Urinary bladder (tissue), 3 donors: ENCODE measurements at regions not wholly inside any gene's neighbourhood (a gene's known extent, or its start where the extent isn't known, plus 50 kb on each side); places are given as distances from the start of the nearest gene placed in this dataset.

ENCODE experiments used
- DNase-seq: peaks from one replicate; pipeline ENCODE4 v3.0.0-alpha.2; 2015; ENCODE audit errors: extremely low spot score
- H3K27ac ChIP-seq: one replicate; pipeline ENCODE4 v1.5.1; 2013; ENCODE audit warnings: low read depth, mild to moderate bottlenecking, moderate library complexity
- H3K36me3 ChIP-seq: one replicate; pipeline ENCODE4 v1.6.1; 2013; ENCODE audit warnings: mild to moderate bottlenecking, moderate library complexity; ENCODE audit not compliant: insufficient read depth
- H3K4me1 ChIP-seq: one replicate; pipeline ENCODE4 v1.6.1; 2013; ENCODE audit warnings: mild to moderate bottlenecking, moderate library complexity; ENCODE audit not compliant: insufficient read depth
- H3K4me3 ChIP-seq: one replicate; pipeline ENCODE4 v1.5.1; 2013; ENCODE audit warnings: low read depth, low read length
- WGBS: extraction: QIAGEN DNeasy Blood & Tissue Kit; methylation state at CpG from one replicate; pipeline ENCODE4 v1.1.7; 2013; 5-methylcytosine and 5-hydroxymethylcytosine counted together
- donor health status: healthy with polysubstance abuse.
- donor health status: healthy.

DNA sequence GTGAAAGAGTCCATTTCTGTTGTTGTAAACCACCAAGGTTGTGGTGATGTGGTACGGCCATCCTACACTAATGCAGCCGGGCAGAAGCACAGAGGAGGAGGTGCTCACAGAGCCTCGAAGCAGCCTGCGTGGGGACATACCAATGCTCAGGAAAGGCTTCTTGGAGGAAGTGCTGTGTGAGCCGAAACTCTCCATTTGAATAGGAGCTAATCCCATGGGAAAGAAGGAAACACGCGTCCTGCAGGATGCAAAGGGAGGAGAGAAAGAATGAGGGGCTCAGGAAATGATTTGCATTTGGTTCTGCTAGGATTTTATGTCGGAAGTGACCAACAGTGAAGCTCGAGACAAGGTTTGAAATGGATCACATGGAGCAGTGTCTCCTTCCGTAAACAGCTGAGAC is 477.9 kb upstream of the ANKRD30A start:
- H3K27ac ChIP-seq = no peak overlapping the region
- WGBS = 78% methylated on average over 10 of the region's 10 CpGs
- H3K4me1 ChIP-seq = no peaks in the 10 kb centered on the region
- H3K4me3 ChIP-seq = no peak overlapping the region
- no peaks in the 10 kb centered on the region for H3K36me3 ChIP-seq
- no peak for DNase-seq

DNA sequence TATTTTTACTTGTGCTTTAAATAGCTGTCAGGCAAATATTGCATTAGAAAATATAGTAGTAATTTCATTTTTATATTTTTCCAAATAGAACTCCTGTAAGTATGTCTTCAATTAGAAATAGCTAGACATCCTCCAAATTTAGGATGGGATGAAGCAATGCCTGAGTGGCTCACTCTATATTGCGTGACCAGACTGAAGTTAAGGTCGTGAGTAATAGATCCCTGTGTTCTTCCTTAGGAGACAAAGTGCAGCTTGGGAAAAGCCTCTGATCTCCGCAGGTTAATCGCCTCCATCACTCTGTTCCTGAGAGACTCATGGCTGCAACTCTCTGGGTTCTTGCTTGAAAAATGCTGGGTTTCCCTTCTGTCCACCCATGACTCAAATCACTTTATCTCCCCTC is 484.8 kb upstream of the ANKRD30A start:
- Histone ChIP-seq H3K27ac (no peak overlapping the region), H3K36me3 (no peaks in the 10 kb centered on the region), H3K4me1 (no peaks in the 10 kb centered on the region), H3K4me3 (no peak overlapping the region)
- no peak for DNase-seq
- WGBS = 92% methylated on average over 4 of the region's 4 CpGs

DNA sequence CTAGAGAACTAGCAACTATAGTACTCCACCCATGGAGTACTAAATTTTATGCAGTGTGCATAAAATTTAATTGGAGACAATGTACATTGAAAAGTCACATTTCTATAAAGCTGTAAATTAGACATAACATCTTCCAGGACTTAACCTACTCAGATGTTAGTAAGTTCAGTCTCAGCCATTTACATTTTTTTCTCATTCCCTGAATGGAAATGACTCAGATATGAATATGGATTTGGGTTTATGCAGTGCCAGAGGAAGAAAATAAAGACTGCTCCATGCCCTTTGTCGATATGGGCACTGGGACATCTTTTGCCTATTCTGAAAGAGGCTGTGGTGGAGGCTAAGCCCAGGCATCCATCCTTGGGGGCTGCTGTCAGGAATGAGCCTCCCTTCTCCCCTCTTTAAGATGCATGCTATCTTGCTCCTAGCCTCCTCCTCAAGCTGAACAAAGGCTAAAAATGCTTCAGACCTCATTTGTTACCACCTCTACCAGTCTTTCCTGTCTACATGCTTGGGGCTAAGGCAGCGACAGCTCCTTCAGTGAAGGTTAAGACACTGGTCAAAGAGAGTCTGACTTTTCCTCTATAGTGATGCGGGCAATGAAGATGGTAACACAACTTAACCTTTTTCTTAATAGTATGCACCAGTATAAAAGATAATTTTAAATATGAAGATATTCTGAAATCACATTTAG is 486.8 kb upstream of the ANKRD30A start:
- no peak for DNase-seq
- H3K36me3 ChIP-seq = no peaks in the 10 kb centered on the region
- WGBS = 96% methylated on average over 3 of the region's 3 CpGs
- no peaks in the 10 kb centered on the region for H3K4me1 ChIP-seq
- H3K27ac ChIP-seq = no peak overlapping the region
- H3K4me3 ChIP-seq = no peak overlapping the region

DNA sequence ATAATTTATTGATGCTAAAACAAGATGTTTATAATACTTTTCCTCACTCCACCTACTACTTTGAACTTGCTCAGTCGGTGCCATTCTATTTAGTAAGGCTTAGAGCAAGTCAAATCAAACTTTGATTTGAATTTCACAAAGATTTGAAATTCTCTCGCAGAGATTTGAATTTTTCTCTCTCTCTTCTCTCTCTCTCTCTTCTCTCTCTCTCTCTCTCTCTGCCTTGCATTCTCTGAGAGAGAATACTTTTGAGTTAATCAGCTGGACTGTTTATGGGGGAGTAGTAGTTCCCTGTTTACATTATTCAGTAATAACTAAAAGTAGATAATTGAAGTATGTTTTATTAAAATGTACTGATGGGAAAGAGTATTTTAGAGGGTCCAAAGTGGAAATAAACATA is 488.5 kb upstream of the ANKRD30A start:
- 62% methylated on average over 2 of the region's 2 CpGs for WGBS
- Histone ChIP-seq H3K4me3 (no peak overlapping the region), H3K4me1 (no peaks in the 10 kb centered on the region), H3K27ac (no peak overlapping the region), H3K36me3 (no peaks in the 10 kb centered on the region)
- DNase-seq = no peak

DNA sequence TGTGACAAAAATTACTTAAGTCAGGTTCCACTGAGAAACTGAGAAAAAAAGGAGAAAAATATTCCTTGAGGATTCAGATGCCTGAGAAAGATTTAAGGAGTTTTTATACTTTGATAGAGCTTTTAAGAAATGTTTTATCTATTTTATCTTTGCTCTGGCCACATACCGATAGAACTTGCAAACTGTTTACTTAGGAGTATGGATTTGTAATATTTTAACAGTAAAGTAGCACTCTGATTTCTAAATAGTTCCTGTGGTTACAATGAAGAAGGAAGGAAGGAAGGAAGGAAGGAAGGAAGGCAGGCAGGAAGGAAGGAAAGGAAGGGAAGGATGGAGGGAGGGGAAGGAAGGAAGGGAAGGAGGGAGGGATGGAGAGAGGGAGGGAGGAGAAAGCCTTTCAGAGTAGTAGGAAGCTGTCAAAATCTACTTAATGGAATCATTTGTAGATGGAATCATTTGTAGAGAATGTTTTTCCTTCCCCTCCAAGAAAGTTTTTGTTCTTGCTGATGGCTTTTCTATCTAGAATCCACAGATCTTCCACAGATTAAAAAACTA is 489.0 kb upstream of the ANKRD30A start:
- Histone ChIP-seq H3K36me3 (no peaks in the 10 kb centered on the region), H3K4me3 (no peak overlapping the region), H3K4me1 (no peaks in the 10 kb centered on the region), H3K27ac (no peak overlapping the region)
- DNase-seq = no peak
- WGBS = 20% methylated on average over 1 of the region's 1 CpG

DNA sequence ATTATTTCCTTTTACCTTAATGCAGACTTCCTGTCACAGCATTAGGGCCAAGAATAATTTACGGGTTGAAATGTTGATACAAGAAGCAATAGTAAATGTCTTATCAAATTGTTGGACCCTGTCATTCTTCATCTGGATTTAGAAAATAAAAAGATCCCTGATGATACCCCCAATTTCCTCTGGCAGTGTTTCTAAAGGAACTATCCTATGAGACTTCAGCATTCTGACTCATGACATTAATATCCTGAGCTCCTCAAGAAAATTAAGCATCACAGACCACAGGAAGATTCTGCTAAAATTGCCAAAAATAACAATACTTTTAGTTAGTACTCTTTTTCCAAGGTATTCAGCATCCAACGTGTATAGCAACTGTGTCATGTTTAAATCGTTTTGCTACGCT is 490.5 kb upstream of the ANKRD30A start:
- Histone ChIP-seq H3K4me1 (no peaks in the 10 kb centered on the region), H3K27ac (no peak overlapping the region), H3K4me3 (no peak overlapping the region), H3K36me3 (no peaks in the 10 kb centered on the region)
- 49% methylated on average over 4 of the region's 4 CpGs for WGBS
- DNase-seq = no peak

DNA sequence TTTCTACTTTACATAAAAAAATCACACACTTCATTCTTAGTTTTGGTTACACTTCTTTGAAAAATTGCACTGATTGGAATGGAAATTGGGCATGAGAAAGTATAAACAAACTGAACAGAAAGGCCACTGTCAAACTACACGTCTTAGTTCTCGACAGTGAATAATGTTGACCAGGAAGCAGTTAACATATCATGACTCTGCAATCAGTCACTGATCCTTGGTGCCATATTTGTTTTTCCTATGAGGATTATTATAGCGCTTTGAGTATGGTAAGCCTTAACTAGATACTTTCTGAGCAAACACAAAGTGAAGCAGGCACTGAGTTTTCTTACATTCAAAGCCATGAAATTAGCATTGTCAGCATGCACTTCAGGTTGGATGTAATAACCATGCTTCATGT is 495.1 kb upstream of the ANKRD30A start:
- Histone ChIP-seq H3K27ac (no peak overlapping the region), H3K4me3 (no peak overlapping the region), H3K4me1 (no peaks in the 10 kb centered on the region), H3K36me3 (no peaks in the 10 kb centered on the region)
- no peak for DNase-seq
- 67% methylated on average over 3 of the region's 3 CpGs for WGBS

DNA sequence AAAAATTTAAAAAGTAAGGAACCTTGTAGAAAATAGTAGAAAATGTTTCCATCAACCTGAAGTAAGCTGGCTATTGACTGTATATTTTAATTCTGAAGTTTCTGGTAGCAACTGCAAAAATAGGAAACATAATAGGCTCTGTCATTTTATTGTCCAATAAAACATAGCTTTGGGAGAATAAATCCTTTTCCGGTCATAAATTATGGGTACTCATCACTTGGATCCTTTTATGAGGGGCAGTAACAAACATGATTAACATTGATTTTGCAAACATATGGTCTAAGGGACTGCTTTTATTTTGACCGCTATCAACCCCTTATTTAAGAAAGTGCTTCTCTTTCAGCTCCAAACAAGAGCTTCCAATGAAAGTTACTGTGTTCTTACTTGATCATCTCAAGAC is 495.9 kb upstream of the ANKRD30A start:
- Histone ChIP-seq H3K4me3 (no peak overlapping the region), H3K27ac (no peak overlapping the region), H3K4me1 (no peaks in the 10 kb centered on the region), H3K36me3 (no peaks in the 10 kb centered on the region)
- 49% methylated on average over 2 of the region's 2 CpGs for WGBS
- DNase-seq = no peak

DNA sequence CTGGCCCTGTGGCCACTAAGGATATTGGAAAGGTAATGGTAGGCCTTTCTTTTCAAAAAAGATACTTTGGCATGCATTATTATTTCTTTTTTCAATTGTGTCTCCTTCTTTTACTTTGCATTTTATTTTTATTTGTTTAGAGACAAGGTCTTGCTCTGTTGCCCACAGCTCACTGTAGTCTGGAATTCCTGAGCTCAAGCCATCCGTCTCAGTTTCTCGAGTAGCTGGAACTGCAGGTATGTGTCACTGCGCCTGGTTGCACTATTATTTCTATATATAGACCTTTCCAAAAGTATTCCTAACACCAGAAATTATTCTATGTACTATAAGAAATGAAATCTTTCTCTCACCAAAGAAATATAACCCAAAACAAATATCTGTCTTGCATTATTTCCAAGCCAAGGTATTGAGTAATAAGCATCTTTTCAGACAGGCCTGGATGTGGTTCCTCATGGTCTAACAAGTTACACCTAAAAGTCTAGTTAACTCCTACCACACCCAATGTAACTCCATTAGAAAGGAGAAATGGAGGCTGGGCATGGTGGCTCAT is 500.8 kb upstream of the ANKRD30A start:
- Histone ChIP-seq H3K4me3 (no peak overlapping the region), H3K27ac (no peak overlapping the region), H3K4me1 (no peaks in the 10 kb centered on the region), H3K36me3 (no peaks in the 10 kb centered on the region)
- DNase-seq = no peak
- WGBS = 93% methylated on average over 3 of the region's 3 CpGs

DNA sequence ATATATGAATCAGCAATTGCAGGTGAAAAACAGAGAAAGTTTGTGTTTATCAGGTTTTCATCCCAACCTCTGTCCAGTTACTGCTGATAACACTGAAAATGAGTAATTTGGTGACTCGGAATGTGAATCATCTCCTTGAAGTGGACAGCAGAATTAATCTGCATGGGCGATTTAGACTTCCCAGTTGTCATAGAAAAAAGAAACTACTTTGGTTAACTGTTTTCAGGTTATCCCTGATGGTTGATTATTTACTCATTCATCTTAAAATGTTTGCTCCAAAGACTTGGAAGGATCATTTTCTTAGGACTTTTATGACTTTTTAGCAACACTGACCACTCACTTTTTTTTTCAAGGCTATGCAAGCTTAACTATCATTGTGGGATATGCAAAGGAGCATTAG is 504.1 kb upstream of the ANKRD30A start:
- no peak overlapping the region for H3K4me3 ChIP-seq
- H3K27ac ChIP-seq = no peak overlapping the region
- H3K4me1 ChIP-seq = no peaks in the 10 kb centered on the region
- no peaks in the 10 kb centered on the region for H3K36me3 ChIP-seq
- WGBS = 80% methylated on average over 2 of the region's 2 CpGs
- DNase-seq = no peak

DNA sequence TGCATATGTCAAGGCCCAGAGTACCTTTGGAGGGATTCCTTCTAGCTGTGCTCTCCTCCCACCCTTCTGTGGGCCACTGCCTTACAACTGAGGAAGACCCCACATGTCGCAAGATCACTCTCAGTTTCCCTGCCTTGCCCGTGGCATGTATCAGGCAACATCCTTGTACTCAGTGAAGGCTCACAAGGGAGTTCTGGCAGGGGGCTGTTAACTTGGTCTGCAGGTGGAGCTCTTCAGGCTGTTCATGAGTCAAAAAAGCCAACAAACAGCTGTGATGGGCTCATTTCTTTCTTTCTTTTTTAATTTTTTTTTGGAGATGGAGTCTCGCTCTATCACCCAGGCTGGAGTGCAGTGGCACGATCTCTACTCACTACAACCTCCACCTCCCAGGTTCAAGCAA is 513.0 kb upstream of the ANKRD30A start:
- no peak for DNase-seq
- Histone ChIP-seq H3K4me1 (no peaks in the 10 kb centered on the region), H3K27ac (no peak overlapping the region), H3K36me3 (no peaks in the 10 kb centered on the region), H3K4me3 (no peak overlapping the region)
- WGBS = 97% methylated on average over 4 of the region's 4 CpGs

DNA sequence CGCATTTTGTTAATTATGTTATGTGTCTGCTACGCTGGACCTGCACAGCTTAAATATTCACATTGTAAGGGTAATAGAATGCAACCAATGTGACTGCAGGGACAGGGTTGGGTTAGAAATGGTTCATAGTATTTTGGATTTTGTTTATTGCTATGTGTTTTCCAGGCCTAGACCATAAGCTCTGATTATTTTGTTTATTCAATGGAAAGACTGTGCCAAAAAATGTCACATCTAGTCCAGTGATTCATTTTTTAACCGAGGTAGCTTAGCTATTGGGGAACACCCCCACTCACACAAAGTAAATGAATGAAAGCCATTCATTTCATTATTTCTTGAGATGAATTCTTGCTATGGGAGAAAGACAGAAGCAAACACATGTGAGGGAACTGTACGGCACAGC is 516.5 kb upstream of the ANKRD30A start:
- WGBS = 55% methylated on average over 4 of the region's 4 CpGs
- no peak overlapping the region for H3K27ac ChIP-seq

DNA sequence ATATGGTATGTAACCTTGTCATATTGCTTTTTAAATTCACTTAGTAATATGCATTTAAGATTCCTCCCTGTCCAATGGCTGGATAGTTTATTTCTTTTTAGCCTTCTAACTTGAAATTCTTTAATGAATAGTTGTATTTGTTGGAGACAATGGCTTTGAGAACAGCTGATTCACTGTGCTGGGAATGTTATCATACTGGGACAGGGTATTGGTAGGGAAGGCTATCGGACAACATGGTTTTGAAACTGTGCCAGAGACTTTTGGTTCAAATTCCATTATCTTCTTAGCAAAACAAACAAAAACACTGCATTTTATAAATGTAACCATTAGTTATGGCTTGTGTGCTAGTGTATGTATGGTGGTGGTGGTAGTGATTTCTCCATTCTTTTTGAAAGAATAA is 517.1 kb upstream of the ANKRD30A start:
- no peak for DNase-seq
- no peak overlapping the region for H3K4me3 ChIP-seq
- WGBS = 52% methylated on average over 1 of the region's 1 CpG
- H3K4me1 ChIP-seq = no peaks in the 10 kb centered on the region
- no peak overlapping the region for H3K27ac ChIP-seq
- H3K36me3 ChIP-seq = no peaks in the 10 kb centered on the region

More for the DNA sequence above, 516.5 kb upstream of the ANKRD30A start:
- Histone ChIP-seq H3K4me3 (no peak overlapping the region), H3K36me3 (no peaks in the 10 kb centered on the region), H3K4me1 (no peaks in the 10 kb centered on the region)
- no peak for DNase-seq

DNA sequence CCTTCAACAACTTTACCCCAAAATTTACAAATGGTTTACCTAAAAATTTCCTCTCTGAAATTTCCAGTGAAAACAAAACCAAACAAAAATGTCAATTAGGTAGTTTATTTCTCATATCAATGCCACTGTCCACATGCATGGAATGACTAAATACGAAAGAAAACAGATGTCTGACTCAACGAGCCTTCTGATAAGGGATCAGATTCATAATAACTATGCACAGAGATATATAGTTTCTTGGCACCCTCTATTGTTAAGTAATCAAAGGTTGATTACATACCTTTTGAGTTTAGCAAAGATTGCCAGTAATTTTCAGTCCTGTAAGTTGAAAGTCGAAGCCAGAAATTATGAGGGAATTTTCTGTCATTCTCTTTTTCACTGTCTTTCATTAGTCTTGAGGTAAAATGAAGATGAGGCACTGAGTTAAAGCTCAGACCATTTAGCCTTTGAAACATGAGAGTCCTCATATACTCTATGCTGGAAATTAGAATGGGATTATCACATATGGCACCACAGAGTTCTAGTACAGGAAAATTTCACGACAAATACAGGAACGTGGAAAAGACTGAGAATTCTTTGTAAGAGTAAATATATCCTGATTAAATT is 519.1 kb upstream of the ANKRD30A start:
- 62% methylated on average over 5 of the region's 5 CpGs for WGBS
- H3K4me3 ChIP-seq = no peak overlapping the region
- no peak for DNase-seq
- H3K4me1 ChIP-seq = no peaks in the 10 kb centered on the region
- no peak overlapping the region for H3K27ac ChIP-seq
- H3K36me3 ChIP-seq = no peaks in the 10 kb centered on the region
